ENCODE measurements at regions not wholly inside any gene's neighbourhood (a gene's known extent, or its start where the extent isn't known, plus 50 kb on each side); places are given as distances from the start of the nearest gene placed in this dataset.

DNA sequence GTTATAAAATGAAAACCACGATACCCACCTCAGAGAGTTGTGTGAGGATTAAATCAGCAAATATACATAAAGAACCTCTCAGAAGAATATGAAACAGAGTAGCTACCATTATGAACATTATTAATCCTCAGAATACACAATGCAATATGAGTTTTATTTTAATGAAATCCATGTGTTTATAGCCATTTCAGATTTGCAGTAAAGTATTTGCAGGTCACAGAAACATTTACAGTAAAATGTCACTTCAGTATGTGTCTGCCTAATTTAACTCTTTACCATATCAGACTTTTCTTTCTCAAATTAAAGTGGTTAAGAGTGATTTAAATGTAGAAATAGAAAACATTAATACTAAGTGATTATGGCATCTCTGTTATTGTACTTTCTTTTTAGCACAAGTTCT lies 365.2 kb upstream of the MPDZ start:
- Mint-ChIP-seq H3K4me1 (ENCODE audit: low read depth) (no peaks in the 10 kb centered on the region), H3K4me3 (no peak overlapping the region), H3K27me3 (ENCODE audit: insufficient read depth) (peaks cover 5% of the 10 kb centered on the region; the same call in 1 of the 2 replicates), H3K36me3 (ENCODE audit: low read depth) (no peaks in the 10 kb centered on the region), H3K9me3 (0 out of 2 replicates have a peak, but pooled peaks cover 4% of the 10 kb centered on the region), H3K27ac (no peak overlapping the region)
- no peak for DNase-seq
- TF ChIP-seq, protein P1, sequence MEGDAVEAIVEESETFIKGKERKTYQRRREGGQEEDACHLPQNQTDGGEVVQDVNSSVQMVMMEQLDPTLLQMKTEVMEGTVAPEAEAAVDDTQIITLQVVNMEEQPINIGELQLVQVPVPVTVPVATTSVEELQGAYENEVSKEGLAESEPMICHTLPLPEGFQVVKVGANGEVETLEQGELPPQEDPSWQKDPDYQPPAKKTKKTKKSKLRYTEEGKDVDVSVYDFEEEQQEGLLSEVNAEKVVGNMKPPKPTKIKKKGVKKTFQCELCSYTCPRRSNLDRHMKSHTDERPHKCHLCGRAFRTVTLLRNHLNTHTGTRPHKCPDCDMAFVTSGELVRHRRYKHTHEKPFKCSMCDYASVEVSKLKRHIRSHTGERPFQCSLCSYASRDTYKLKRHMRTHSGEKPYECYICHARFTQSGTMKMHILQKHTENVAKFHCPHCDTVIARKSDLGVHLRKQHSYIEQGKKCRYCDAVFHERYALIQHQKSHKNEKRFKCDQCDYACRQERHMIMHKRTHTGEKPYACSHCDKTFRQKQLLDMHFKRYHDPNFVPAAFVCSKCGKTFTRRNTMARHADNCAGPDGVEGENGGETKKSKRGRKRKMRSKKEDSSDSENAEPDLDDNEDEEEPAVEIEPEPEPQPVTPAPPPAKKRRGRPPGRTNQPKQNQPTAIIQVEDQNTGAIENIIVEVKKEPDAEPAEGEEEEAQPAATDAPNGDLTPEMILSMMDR (IDR thresholded peaks at IDR 0.05), result no peak

DNA sequence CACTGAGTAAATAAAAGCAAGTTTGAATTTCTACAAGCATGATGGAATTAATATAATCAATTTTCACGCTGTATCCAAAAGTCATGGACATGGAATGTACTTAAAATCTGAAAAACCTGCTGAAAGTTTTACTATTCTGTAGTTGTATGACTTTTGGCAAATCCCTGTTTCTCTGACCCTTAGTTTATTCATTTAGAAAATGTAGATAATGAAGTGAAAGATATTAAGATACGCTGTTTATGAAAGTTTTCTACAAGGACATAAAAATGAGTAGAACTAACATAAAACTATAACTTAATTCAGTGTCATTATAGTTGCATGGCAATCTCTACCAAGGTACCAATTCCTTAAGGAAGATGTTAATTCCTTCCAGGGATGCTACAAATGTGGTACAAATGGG lies 363.2 kb upstream of the MPDZ start:
- Mint-ChIP-seq H3K27ac (no peak overlapping the region), H3K27me3 (ENCODE audit: insufficient read depth) (peaks cover 5% of the 10 kb centered on the region; the same call in 1 of the 2 replicates), H3K4me3 (no peak overlapping the region), H3K9me3 (no peaks in the 10 kb centered on the region), H3K4me1 (ENCODE audit: low read depth) (no peaks in the 10 kb centered on the region), H3K36me3 (ENCODE audit: low read depth) (no peaks in the 10 kb centered on the region)
- TF ChIP-seq, protein P1 (IDR thresholded peaks at IDR 0.05), result no peak
- no peak for DNase-seq

DNA sequence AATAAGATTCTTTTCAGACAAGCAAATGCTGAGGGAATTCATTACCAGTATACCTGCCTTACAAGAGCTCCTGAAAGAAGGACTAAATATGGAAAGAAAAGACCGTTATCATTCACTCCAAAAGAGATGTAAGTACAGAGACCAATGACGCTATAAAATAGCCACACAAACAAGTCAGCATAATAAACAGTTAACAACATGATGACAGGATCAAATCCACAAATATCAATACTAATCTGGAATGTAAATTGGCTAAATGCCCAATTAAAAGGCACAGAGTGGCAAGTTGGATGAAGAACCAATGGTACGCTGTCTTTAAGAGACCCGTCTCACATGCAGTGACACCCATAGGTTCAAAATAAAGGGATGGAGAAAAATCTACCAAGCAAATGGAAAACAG lies 349.6 kb upstream of the MPDZ start:
- H3K27ac Mint-ChIP-seq, result no peak overlapping the region
- H3K4me1 Mint-ChIP-seq (ENCODE audit: low read depth), result no peaks in the 10 kb centered on the region
- DNase-seq, result no peak
- H3K9me3 Mint-ChIP-seq, result peaks cover 17% of the 10 kb centered on the region; the same call in 1 of the 2 replicates
- H3K4me3 Mint-ChIP-seq, result no peak overlapping the region
- H3K36me3 Mint-ChIP-seq (ENCODE audit: low read depth), result no peaks in the 10 kb centered on the region
- no peaks in the 10 kb centered on the region; the same call in 1 of the 2 replicates for H3K27me3 Mint-ChIP-seq (ENCODE audit: insufficient read depth)
- TF ChIP-seq, protein P1 (IDR thresholded peaks at IDR 0.05), result no peak

DNA sequence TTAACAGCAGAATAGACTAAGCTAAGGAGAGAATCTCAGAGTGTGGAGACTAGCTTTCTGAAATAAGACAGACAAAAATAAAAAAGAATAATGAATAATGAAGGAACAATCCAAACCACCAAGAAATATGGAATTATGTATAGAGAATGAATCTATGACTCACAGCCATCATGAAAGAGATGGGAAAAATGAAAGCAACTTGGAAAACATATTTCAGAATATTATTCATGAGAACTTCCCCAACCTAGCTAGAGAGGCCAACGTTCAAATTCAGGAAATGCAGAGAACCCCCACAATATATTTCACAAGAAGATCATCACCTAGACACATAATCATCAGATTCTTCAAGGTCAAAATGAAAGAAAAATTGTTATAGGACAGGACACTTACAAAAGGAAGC lies 349.0 kb upstream of the MPDZ start:
- no peak for DNase-seq
- TF ChIP-seq, protein P1 (IDR thresholded peaks at IDR 0.05), result no peak
- no peak overlapping the region for H3K27ac Mint-ChIP-seq
- no peak overlapping the region for H3K4me3 Mint-ChIP-seq
- H3K4me1 Mint-ChIP-seq (ENCODE audit: low read depth), result no peaks in the 10 kb centered on the region
- H3K9me3 Mint-ChIP-seq, result peaks cover 17% of the 10 kb centered on the region; the same call in 1 of the 2 replicates
- no peaks in the 10 kb centered on the region for H3K36me3 Mint-ChIP-seq (ENCODE audit: low read depth)
- no peaks in the 10 kb centered on the region; the same call in 1 of the 2 replicates for H3K27me3 Mint-ChIP-seq (ENCODE audit: insufficient read depth)

DNA sequence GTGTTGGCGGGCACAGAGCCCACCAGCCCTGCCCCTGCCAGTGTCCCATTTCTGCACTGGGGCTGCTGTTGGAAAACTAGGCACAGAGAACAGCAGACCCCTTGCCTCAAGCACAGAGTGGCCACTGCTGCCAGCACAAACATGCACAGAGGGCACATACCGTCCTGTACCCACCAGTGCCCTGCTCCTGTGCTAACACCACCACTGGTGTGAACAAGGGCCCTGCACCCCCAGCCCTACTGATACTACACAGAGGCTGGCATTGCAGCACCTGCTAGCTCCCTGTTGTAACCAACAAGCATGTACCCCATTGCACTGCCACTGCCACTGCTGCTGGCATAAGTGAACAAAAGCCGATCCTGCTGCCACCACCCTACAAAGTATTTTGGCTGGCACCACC lies 348.0 kb upstream of the MPDZ start:
- Mint-ChIP-seq H3K27ac (no peak overlapping the region), H3K27me3 (ENCODE audit: insufficient read depth) (no peaks in the 10 kb centered on the region; the same call in 1 of the 2 replicates), H3K4me1 (ENCODE audit: low read depth) (no peaks in the 10 kb centered on the region), H3K9me3 (peaks cover 17% of the 10 kb centered on the region; the same call in 1 of the 2 replicates), H3K4me3 (no peak overlapping the region), H3K36me3 (ENCODE audit: low read depth) (no peaks in the 10 kb centered on the region)
- DNase-seq, result no peak
- TF ChIP-seq, protein P1 (IDR thresholded peaks at IDR 0.05), result no peak

DNA sequence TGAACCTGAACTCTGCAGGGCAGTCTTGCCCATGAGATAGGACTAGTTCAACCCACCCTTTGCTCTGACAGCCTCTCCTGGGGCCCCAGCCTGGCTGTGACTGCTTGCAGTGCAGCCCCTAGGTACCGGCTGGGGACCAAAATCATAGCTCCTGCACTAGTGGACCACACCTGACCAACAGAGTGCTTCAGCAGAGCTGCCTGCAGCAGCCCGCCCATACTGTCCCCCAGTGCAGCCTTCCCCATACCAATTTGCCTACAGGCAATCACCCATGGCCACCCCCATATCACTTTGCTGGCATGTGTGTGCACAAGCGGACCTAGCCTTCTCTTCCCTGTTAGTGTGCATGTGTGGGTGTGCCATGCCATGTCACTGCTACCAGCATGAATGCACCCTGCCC lies 347.6 kb upstream of the MPDZ start:
- Mint-ChIP-seq H3K4me3 (no peak overlapping the region), H3K27ac (no peak overlapping the region), H3K36me3 (ENCODE audit: low read depth) (no peaks in the 10 kb centered on the region), H3K4me1 (ENCODE audit: low read depth) (no peaks in the 10 kb centered on the region), H3K9me3 (peaks cover 17% of the 10 kb centered on the region; the same call in 1 of the 2 replicates), H3K27me3 (ENCODE audit: insufficient read depth) (no peaks in the 10 kb centered on the region; the same call in 1 of the 2 replicates)
- TF ChIP-seq, protein P1 (IDR thresholded peaks at IDR 0.05), result no peak
- DNase-seq, result no peak
